WTC11 (cell line): ENCODE measurements at regions not wholly inside any gene's neighbourhood (a gene's known extent, or its start where the extent isn't known, plus 50 kb on each side); places are given as distances from the start of the nearest gene placed in this dataset.
"Not testable (repeated sequence)": the region's sequence is repeated elsewhere in the genome, so short reads cannot be mapped to it uniquely, and the experiment has no call there.

Source experiments
- ATAC-seq: fragments of 200-7000 bp; cut with Tn5 transposase; 2 replicates; pipeline ENCODE4 v1.10.0; 2021; ENCODE audit warnings: mild to moderate bottlenecking, moderate library complexity
- CTCF ChIA-PET: fragments of 300-600 bp; sonication (Branson Sonifier 250); formaldehyde crosslinking; loops from one replicate; lab custom pipeline; 2021; ENCODE audit warnings: antibody characterized with exemption; lab: Charles Lee
- POLR2A ChIA-PET: fragments of 350-600 bp; sonication (Branson Sonifier 250); formaldehyde crosslinking; loops from one replicate; lab custom pipeline; 2021; ENCODE audit warnings: antibody characterized with exemption; lab: Charles Lee
- DNase-seq: peaks from one replicate; pipeline ENCODE4 v3.0.0; 2021; ENCODE audit warnings: low spot score
- H3K27ac Mint-ChIP-seq: 2 replicates; pipeline ENCODE4 v1.8.0; 2021; ENCODE audit warnings: mixed read lengths
- H3K27me3 Mint-ChIP-seq: 2 replicates; pipeline ENCODE4 v1.8.0; 2021; ENCODE audit warnings: low read depth, mild to moderate bottlenecking, moderate library complexity, mixed read lengths
- H3K36me3 Mint-ChIP-seq: 2 replicates; pipeline ENCODE4 v1.8.0; 2021; ENCODE audit warnings: mixed read lengths
- H3K4me1 Mint-ChIP-seq: 2 replicates; pipeline ENCODE4 v1.8.0; 2022; ENCODE audit warnings: mixed read lengths
- H3K4me3 Mint-ChIP-seq: 2 replicates; pipeline ENCODE4 v1.8.0; 2021; ENCODE audit warnings: mild to moderate bottlenecking, moderate library complexity, mixed read lengths
- H3K9me3 Mint-ChIP-seq: 2 replicates; pipeline ENCODE4 v1.8.0; 2021; ENCODE audit warnings: mixed read lengths

DNA sequence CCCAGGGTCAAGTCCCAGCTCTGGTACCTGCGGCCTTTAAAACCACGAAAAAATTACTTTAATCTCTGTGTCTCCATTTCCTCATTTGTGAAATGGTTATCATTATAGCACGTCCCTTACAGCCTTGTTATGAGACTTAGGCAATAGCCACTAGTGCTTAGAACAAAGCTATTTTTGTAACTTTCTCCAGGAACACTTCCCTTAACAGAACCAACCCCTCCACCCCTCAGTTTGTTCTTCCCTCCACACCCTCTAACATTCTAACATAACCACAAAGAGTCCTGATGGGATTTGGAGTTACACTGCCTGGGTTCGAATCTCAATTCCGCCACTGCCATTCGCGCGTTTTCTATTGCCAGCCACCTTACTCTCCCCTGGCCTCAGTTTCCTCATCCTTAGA, 2777.4 kb upstream of the TPTE start:
- H3K36me3 Mint-ChIP-seq, POLR2A ChIA-PET, ATAC-seq, DNase-seq, H3K27ac Mint-ChIP-seq, H3K4me3 Mint-ChIP-seq, H3K4me1 Mint-ChIP-seq, H3K27me3 Mint-ChIP-seq, CTCF ChIA-PET, H3K9me3 Mint-ChIP-seq: not testable (repeated sequence)

DNA sequence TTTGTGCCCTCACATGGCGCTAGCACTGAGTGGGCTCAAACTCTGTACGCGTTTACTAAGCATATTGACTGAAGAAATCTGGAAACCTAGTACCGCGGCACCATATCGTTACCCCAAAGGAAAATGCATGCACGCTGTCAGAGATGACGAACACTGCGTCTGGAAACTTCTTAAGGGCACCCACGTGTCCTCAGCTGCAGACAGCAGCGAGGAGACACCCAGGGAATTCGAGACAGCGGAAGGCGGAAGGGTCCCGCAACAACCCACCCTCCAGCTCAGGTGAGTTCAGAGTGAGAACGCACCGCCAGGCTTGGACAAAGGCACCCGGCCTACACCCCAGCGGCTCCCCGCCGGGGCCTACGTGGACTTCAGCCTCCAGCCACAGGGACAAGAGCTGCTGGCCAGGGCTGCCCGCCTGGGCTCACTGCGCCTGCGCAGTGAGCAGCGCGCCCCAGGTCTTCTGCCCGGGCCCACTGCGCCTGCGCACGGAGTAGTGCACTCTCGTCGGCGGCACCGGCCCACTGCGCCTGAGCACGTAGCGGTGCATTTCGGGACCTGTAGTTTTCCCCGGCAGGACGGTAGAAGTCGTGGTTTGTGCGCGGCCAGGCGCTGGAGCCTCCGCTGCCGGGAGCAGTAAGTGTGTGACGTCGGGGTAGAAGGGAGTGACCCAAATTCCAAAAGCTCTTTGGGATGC, 2776.8 kb upstream of the TPTE start:
- H3K4me1 Mint-ChIP-seq, POLR2A ChIA-PET, H3K9me3 Mint-ChIP-seq, H3K27me3 Mint-ChIP-seq, H3K4me3 Mint-ChIP-seq, H3K36me3 Mint-ChIP-seq, DNase-seq, H3K27ac Mint-ChIP-seq, CTCF ChIA-PET: not testable (repeated sequence)
- ATAC-seq: peak; percentile 99

DNA sequence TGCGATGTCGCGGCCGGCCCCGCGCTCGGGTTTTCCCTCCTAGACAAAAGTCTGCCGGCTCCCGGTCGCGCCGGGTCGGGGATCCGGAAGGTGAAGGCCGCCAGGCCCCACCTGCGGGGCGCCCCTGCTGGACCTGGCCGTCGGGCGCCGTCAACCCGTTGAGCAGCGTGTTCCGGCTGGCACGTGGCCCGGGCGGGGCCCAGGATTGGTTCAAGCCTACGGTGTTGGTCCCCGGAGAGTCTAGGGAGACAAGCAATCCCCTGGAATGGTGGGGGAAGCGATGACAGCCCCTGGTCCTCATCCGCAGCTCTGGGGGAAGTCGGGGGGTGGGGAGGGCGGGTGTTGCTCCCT, 2776.3 kb upstream of the TPTE start:
- ATAC-seq: peak; percentile 75
- H3K4me1 Mint-ChIP-seq, POLR2A ChIA-PET, H3K4me3 Mint-ChIP-seq, H3K27me3 Mint-ChIP-seq, H3K9me3 Mint-ChIP-seq, H3K27ac Mint-ChIP-seq, DNase-seq, H3K36me3 Mint-ChIP-seq, CTCF ChIA-PET: not testable (repeated sequence)

DNA sequence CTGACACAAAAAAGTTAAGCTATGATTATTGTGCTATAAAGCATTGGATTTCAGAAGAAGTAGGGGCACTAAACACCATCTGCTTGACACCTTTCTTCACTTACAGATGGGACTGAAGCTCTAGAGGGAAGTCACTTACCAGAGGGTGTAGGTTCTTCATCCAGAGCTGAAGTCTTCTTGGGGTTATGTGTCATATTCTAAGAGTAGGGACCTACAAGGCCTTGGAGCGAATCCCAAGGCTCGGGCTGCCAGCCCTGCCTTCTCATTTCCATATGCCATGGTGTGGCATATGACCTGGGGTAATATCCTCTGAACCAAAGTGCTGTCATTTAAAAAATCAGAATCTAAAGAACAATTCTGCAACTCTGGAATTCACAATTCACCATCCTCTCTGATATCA, 2773.4 kb upstream of the TPTE start:
- H3K4me3 Mint-ChIP-seq, H3K27me3 Mint-ChIP-seq, H3K27ac Mint-ChIP-seq, H3K4me1 Mint-ChIP-seq, H3K9me3 Mint-ChIP-seq, CTCF ChIA-PET, POLR2A ChIA-PET, H3K36me3 Mint-ChIP-seq, ATAC-seq, DNase-seq: not testable (repeated sequence)

DNA sequence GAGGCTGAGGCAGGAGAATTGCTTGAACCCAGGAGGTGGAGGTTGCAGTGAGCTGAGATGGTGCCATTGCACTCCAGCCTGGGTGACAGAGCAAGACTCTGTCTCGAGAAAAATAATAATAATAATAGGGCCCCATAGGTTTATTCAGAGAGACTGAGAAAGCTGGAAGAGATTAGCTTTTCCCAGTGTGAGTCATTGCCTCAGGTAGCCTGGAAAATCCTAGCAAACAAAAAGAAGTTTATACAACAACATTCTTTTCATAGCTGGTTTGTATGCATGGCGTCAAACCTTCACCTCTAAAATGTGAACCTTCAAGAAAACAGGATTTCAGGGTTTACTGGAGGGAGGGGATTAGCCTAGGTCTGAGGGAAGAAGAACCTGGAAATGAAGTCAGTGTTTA, 2768.8 kb upstream of the TPTE start:
- POLR2A ChIA-PET, H3K27ac Mint-ChIP-seq, H3K27me3 Mint-ChIP-seq, CTCF ChIA-PET, ATAC-seq, H3K36me3 Mint-ChIP-seq, H3K9me3 Mint-ChIP-seq, DNase-seq, H3K4me1 Mint-ChIP-seq, H3K4me3 Mint-ChIP-seq: not testable (repeated sequence)

DNA sequence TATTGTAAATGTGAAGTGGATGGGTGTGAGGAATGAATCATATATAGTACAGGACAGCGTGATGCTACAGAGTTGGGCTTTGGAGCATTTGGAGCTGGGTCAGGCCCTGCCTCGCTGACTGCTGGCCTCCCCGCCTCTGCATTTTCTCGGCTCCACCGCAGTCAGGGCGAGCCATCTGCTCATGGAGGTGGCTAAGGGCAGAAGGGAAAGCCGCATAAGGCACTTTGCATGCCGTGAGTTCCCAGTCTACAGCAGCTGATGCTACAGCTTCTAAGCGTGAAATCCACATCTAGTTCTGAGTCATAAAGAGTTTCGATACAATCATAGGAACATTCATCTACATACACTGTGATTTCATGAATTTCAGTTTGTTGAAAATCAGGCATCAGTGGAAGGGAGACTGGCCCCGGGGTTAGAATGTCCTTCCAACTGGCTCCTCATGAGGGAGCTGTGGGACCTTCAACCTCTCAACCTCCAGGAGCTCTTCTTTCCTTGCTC, 2768.0 kb upstream of the TPTE start:
- POLR2A ChIA-PET, H3K4me1 Mint-ChIP-seq, H3K9me3 Mint-ChIP-seq, H3K27ac Mint-ChIP-seq, H3K27me3 Mint-ChIP-seq, H3K36me3 Mint-ChIP-seq, CTCF ChIA-PET, H3K4me3 Mint-ChIP-seq: not testable (repeated sequence)
- ATAC-seq: peak; percentile 87
- DNase-seq: peak; percentile 9

DNA sequence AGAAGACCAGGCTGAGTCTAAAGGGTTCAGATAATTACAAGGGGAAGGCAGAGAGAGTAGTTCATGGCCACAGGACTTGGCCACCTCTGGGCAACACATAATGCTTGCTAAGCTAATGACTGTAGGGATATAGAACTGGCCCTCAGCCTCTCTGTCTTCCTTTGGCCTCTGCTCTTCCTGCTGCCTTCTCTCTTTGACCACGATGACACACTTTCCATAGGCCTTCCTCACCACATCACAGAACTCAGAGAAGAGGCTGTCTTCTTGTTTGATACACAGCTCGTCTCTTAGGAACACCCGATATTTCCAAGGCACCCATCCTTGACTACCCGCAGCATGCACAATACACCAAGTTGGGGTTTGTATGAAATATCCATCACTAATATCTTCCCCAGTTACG, 2751.4 kb upstream of the TPTE start:
- H3K9me3 Mint-ChIP-seq, H3K4me1 Mint-ChIP-seq, H3K36me3 Mint-ChIP-seq, H3K4me3 Mint-ChIP-seq, ATAC-seq, H3K27ac Mint-ChIP-seq, H3K27me3 Mint-ChIP-seq, CTCF ChIA-PET, POLR2A ChIA-PET, DNase-seq: not testable (repeated sequence)

DNA sequence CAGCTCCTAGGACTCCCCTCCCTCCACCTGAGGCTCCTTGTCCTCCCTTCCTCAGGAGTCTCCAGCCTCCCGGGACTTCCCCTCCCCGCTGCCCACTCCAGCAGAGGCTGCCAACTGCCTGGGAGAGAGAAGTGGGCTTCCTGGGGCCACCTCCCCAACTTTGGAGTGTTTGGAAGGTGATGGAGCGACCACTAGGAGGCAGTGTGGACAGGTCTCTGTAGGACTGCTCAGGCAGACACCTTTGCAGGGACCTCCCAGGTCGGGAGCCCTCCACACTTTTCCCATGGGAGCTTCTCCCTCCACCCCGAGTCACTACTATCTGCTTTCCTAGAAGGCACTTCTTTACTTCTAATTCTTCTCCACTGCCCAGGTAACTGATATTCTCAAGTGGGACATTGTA, 2747.2 kb upstream of the TPTE start:
- H3K4me3 Mint-ChIP-seq, H3K9me3 Mint-ChIP-seq, H3K27me3 Mint-ChIP-seq, POLR2A ChIA-PET, H3K36me3 Mint-ChIP-seq, H3K27ac Mint-ChIP-seq, CTCF ChIA-PET, DNase-seq, H3K4me1 Mint-ChIP-seq: not testable (repeated sequence)
- ATAC-seq: peak; percentile 88

DNA sequence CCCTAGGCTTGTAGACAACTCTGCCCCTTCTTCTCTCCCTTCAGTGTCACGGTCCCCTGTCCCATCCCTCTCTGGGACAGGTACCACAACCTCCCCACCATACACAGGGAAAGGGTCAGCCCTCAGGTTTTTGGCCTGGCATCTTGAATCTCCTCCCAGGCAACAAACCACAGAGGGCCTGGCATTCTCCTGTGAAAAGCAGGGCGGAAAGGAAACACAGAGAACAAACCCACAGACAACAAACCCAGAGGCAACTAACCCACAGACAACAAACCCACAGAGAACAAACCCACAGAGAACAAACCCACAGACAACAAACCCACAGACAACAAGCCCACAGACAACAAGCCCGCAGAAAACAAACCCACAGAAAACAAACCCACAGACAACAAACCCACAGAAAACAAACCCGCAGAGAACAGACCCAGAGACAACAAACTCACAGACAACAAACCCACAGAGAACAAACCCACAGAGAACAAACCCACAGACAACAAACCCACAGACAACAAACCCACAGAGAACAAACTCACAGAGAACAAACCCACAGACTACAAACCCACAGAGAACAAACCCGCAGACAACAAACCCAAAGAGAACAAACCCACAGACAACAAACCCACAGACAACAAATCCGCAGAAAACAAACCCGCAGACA, 2745.9 kb upstream of the TPTE start:
- not testable (repeated sequence) for H3K27ac Mint-ChIP-seq

DNA sequence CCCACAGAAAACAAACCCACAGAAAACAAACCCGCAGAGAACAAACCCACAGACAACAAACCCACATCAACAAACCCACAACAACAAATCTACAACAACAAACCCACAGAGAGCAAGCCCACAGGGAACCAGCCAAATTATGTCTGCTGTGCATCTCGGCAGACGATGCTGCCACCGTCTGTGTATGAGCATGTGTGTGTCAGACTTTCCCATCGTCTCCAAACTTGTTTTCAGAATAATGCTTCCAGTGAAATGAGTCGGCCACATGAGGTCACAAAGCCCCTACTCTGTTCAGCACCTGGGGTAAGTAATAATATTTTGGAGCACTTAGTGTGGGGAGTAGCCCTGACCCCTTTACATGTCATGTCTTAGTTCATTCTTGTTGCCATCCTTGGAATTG, 2745.3 kb upstream of the TPTE start:
- H3K4me1 Mint-ChIP-seq, H3K27me3 Mint-ChIP-seq, POLR2A ChIA-PET, H3K9me3 Mint-ChIP-seq, DNase-seq, H3K4me3 Mint-ChIP-seq, H3K27ac Mint-ChIP-seq, H3K36me3 Mint-ChIP-seq, ATAC-seq, CTCF ChIA-PET: not testable (repeated sequence)

More for the DNA sequence above, 2745.9 kb upstream of the TPTE start:
- H3K27me3 Mint-ChIP-seq, H3K9me3 Mint-ChIP-seq, H3K4me1 Mint-ChIP-seq, CTCF ChIA-PET, H3K4me3 Mint-ChIP-seq, POLR2A ChIA-PET, DNase-seq, ATAC-seq, H3K36me3 Mint-ChIP-seq: not testable (repeated sequence)

DNA sequence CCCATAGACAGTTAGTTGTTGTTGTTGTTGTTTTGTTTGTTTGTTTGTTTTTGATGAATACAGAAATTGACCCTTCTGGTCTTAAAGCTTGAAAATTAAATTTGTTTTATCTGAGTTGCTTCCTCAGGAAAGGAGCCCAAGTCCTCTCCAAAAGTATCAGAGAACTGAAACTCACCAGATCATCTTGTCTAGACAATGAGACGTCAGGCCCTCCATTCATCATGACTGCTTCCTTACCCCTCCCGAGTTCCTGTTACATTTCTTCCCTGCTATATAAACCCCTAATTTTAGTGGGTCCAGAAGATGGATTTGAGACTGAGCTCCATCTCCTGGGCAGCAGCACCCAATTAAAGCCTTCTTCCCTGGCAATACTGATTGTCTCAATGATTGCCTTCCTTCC, 2744.8 kb upstream of the TPTE start:
- CTCF ChIA-PET, H3K27me3 Mint-ChIP-seq, POLR2A ChIA-PET, H3K4me3 Mint-ChIP-seq, DNase-seq, H3K27ac Mint-ChIP-seq, H3K36me3 Mint-ChIP-seq, H3K4me1 Mint-ChIP-seq, ATAC-seq, H3K9me3 Mint-ChIP-seq: not testable (repeated sequence)

DNA sequence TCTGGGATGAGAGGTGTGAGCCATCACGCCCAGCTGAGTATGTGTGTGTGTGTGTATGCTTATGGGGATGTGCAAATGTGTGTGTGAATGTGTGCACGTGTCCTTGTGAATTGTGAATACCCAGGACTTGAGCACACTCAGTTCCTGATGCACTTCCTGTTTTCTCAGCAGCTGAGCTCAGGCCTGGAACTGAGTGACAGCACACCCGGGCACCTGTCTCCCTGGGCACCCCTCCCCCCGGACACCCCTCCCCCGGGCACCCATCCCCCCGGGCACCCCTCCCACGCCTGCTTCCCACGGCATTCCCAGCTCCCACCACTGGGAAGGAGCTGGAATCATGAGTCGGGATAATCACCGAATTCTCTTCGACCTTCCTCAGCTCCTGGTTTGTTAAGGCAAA, 2744.1 kb upstream of the TPTE start:
- H3K27ac Mint-ChIP-seq, POLR2A ChIA-PET, H3K36me3 Mint-ChIP-seq, H3K4me3 Mint-ChIP-seq, CTCF ChIA-PET, H3K4me1 Mint-ChIP-seq, H3K9me3 Mint-ChIP-seq, H3K27me3 Mint-ChIP-seq, ATAC-seq: not testable (repeated sequence)
- peak; percentile 6 for DNase-seq
